Astrocyte (in vitro differentiated cells and primary cell): ENCODE measurements at regions not wholly inside any gene's neighbourhood (a gene's known extent, or its start where the extent isn't known, plus 50 kb on each side); places are given as distances from the start of the nearest gene placed in this dataset.

Experiments used
- EZH2 ChIP-seq: IDR thresholded peaks from 2 replicates; pipeline ENCODE4 v1.6.1; 2012; ENCODE audit warnings: mild to moderate bottlenecking, low read length, inconsistent platforms; ENCODE audit not compliant: insufficient read depth
- TF ChIP-seq, protein P1 (sequence below): IDR thresholded peaks from 2 replicates; pipeline ENCODE4 v1.5.1; 2011; ENCODE audit warnings: low read depth, mild to moderate bottlenecking, inconsistent platforms, low read length, moderate library complexity; ENCODE audit not compliant: insufficient read depth

DNA sequence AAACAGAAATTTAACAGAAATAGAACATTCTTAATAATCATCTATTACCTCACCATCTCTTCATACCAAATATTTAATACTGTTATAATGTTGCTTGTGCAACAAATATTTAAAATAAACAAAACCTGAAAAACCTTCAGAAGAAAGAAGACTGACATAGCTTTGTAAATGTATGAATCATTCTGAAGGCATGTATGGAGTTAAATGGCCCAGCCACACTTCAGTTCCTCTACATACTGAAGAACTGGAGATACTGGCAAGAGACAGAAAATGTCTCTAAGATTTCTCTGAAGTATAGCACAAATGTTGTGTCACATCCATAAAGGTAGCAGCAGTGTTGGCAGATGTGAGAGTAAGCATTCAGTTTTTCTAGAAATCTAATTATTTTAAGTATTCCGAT, 275.3 kb upstream of the FGF13 start:
- TF ChIP-seq, protein P1, sequence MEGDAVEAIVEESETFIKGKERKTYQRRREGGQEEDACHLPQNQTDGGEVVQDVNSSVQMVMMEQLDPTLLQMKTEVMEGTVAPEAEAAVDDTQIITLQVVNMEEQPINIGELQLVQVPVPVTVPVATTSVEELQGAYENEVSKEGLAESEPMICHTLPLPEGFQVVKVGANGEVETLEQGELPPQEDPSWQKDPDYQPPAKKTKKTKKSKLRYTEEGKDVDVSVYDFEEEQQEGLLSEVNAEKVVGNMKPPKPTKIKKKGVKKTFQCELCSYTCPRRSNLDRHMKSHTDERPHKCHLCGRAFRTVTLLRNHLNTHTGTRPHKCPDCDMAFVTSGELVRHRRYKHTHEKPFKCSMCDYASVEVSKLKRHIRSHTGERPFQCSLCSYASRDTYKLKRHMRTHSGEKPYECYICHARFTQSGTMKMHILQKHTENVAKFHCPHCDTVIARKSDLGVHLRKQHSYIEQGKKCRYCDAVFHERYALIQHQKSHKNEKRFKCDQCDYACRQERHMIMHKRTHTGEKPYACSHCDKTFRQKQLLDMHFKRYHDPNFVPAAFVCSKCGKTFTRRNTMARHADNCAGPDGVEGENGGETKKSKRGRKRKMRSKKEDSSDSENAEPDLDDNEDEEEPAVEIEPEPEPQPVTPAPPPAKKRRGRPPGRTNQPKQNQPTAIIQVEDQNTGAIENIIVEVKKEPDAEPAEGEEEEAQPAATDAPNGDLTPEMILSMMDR: no peak
- TF ChIP-seq EZH2: no peak
